Smooth muscle cell of the brain vasculature (primary cell): ENCODE measurements at regions not wholly inside any gene's neighbourhood (a gene's known extent, or its start where the extent isn't known, plus 50 kb on each side); places are given as distances from the start of the nearest gene placed in this dataset.

Experiments
- DNase-seq: peaks from one replicate; pipeline ENCODE4 v3.0.0-alpha.2; 2012; ENCODE audit warnings: low read depth, low spot score

DNA sequence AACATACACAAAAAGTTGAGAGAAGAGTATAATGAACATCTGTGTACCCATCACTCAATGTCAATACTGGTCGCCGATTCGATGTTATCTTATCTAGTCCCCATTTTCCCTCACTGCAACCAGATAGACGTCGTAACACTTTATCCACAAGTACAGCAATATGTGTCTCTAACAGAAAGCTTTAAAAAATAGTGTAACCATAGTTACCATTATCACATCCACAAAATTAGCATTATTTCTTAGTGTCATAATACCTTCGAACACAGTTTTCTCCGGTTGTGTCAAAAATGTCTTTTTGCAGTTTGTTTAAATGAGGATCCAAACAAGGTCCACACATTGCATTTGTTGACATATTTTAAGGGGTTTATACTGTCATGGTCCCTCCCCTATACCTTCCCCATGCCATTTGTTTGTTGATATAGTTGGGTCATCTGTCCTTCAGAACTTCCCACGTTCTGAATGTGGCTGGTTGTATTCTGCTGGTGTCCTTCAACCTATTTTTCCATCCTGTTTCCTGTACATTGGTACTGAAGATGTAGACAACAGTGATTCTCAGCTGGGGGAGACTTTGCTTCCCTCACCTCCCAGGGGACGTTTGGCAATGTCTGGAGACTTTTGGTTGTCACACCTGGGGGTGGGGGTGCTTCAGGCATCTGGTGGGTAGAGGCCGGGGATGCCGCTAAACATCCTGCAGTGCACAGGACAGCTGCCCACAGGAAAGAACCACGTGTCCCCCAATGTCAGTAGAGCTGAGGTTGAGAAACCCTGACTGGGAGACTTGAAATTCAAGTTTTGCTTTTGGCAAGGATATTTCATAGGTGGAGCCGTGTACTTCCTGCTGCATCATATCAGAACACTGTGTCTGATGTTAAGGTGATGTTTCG, 72.7 kb upstream of the SPRED2 start:
- no peak for DNase-seq

DNA sequence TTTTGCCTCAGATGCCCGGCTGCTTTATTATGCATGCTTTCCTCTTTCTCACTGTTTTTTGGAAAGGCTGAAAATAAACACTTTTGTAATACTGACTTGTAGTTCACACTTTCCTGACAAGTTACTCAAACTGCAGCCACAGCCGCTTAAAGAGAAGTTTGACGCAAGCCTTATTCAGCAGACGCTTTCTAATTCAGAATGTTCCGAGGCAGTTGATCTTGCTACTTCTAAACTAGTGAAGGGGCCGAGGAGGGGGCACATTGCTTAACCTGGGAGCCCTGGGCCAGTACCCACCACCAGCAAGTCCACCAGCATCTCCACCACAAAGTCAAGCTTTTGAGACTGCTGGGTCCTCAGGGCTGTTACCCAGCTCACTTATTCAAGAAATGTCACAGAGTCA, 71.8 kb upstream of the SPRED2 start:
- DNase-seq, result no peak

DNA sequence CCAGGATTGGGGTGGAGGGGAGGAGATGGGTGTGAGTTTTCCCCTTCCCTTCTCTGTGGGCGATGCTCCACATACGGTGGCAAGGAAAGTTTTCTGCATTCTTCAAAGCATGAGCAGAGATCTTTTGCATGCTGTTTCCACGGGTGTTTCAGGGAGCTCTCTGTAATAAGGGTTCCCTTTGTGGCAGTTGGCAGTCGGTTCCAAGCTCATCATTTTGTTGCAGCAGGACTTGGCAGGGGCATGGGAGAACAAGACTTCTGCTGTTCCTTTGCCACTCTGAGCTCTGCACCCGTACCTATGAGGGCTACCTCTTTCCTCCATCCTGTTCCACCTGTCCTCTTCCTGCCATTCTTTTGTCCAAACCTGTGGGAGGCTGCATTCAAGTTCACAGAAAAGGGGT, 71.3 kb upstream of the SPRED2 start:
- DNase-seq, result no peak

DNA sequence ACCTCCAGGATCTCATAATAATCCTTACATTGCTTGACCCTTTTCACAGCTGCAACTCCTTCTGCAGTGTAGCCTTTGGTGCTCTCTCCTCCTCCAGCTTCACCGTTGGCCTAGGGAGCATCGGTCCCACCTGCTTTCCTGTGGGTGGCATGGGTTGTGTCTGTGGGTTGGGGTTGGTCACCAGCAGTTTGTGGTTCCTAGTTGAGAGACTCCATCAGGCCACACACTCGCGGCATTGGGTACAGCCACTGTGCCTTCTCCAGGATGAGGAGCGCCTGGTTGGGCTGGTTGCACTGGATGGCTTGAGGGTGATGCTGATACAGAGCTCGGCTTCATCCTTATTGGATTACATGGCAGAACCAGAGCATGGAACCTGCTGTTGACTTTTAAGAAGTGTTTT, 69.4 kb upstream of the SPRED2 start:
- no peak for DNase-seq

DNA sequence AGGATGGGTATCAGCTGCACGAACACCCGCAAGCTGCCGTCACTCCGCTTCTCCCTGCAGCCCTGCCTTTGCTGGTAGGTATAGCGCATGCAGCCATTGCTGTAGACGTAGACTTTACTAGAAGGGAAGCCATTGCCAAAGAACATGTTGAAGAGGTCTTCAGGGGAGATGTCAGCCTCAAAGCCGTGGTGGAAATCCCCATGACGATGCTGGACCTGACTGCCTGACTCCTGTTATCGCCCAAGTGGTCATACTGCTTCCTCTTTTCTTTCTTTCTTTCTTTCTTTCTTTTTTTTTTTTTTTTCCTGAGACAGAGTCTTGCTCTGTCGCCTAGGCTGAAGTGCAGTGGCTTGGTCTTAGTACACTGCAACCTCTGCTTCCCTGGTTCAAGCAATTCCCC, 68.7 kb upstream of the SPRED2 start:
- DNase-seq, result no peak

DNA sequence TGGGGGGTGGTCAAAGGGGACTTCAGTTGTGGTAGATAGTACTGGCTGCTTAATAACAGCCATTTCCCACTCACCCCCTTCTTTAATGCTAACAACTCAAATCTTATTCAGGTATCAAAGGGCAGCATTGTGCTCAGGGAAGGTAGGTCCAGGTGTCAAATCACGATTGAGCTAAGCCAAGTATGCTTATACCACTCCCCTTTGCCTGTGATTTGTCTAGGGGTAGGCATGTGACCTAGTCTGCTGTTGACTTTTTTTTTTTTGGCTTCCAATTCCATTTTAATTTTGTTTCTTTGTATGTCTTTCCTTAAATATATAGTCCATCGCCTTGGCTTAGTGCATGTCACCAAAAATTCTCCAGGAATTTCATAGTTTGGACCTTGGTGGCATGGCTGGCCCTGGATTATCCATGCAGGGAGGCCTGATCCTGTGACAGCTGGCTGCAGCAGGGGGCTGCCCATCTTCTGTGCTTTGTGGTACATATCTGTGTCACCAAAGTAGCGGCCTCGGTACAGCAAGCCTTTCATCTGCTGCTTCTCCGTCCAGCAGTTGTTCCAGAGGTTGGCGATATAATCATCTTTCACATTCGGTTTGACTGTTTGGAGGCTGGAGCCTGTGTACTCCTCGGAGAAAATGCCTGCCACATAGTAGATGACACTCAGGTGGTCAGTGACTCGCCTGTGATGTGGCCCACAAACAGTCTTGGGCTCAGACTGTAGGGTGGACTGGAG, 68.1 kb upstream of the SPRED2 start:
- no peak for DNase-seq

DNA sequence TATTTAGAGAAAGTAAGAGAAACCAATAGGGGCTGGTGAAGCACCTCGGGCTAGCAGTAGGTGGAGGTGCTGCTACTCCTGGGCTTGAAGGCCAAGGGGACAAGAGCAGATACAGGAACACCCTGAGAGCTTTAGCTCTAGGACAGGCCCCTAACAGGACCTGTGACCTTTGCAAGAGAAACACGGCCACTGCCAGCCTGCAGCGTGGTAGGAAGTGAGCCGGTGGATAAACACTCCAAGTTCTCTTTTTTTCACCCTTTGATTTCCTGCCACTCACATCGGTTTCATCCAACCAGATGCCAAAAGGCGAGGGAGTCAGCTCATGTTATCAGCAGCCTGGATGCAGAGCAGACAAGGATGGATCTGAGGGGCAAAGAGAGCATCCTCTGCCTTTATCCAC, 66.8 kb upstream of the SPRED2 start:
- DNase-seq, result no peak

DNA sequence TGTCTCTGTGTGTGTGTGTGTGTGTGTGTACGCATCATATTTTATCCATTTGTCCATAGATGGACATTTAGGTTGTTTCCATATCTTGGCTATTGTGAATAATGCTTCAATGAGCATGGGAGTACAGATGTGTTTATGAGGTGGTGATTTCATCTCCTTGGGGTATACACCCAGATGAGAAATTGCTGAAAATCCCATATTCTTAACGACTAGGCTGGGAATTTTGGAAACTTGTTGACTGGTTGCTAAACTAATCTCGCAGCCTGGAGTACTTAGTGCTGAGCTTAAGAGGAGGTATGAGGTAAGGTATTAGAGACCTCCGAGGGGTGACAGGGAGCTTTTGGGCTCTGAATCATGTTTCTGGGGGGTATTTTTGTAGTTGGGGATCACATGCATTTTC, 66.0 kb upstream of the SPRED2 start:
- no peak for DNase-seq

DNA sequence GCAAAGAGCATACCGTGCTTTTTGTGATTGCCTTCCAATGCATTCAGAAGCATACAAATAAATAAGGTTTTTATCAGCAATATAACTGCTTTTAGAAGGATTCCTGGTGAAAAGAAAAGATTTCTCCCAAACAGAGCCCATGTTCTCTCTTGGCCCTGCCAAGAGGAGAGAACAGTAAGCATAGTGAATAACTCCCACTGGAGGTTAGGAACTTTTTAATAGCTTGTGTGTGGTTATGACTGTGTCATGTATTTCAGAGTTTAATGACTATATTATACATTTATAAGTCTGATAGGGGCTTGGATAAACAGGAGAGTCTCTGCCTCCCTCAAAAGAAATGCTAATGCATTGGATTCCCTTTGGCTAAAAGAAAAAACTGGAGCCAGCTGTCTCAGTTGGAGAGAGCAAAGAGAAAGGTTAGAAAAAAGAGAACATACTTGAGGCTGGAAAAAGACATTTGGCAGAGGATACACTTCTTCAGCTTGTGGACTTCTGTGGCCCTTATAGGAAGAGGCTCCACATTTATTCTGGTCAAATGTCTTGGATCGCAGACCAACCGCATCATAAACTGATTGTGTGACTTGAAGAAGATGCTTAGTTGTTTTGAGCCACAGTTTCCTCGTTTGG, 63.0 kb upstream of the SPRED2 start:
- no peak for DNase-seq

DNA sequence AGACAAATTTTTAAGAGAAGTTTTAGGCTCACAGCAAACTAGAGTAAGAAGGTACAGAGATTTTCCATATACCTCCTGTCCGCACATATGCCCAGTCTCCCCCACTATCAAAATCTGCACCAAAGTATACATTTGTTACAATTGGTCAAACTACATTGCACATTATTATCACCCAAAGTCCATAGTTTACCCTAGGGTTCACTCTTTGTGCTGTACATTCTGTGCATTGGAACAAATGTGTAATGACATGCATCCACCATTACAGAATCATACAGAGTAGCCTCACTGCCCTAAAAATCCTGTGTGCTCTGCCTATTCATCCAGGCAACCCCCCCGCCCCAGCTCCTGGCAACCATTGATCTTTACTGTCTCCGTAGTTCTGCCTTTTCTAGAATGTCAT, 61.7 kb upstream of the SPRED2 start:
- no peak for DNase-seq

DNA sequence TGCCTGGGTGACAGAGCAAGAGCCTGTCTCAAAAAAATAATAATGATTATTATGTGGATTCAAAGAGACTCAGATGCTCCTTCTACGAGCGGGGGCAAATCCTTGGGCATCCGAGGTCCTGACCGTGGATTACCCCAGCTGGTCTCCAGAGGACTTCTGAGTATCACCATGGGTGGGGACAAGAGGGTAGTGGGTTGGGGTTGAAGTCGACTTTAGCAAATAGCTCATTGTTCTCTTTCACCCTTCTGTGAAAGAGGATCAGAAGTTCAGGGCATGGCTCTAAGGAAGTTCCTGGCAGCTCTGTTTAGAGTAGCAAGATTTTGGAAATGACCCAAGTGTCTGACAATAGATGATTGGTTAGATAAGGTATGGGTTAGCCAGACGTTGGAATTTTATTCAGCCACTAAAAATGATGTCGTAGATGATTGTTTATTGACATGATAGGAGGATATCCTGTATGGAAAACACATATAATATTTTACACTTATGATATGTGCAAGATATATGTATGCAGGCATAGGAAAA, 59.0 kb upstream of the SPRED2 start:
- no peak for DNase-seq

DNA sequence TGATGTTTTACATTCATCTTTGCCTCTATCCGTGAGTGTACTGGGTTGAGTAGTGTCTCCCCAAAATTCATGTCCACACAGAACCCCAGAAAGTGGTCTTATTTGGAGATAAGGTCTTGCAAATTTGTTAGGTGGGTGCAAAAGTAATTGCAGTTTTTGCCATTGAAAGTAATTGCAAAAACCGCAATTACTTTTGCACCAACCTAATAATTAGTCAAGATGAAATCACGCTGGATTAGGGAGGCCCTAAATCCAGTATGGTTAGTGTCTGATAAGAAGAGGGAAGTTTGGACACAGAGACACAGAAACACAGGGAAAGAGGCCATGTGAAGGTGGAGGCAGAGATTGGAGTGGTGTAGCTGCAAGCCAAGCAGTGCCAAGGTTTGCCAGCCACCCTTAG, 57.8 kb upstream of the SPRED2 start:
- DNase-seq, result no peak

DNA sequence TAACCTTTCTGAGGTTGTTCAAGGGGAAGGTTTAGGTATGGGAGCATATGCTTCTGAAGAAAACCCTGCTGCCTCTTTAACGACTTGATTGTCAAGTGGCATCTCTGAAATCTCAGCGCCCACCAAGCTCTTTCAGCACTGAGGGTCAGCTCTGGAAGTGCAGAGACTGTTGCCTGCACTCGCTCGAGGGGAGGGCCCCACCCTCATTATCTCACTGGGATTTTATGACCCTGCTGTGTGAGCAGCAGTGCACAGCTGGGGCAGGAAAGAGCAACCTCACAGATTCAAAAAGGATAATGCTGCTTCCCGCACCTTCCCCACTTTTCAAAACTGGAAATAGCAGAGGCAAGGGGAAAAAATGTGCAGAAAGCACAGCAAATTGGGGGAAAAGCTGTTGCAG, 56.9 kb upstream of the SPRED2 start:
- no peak for DNase-seq

DNA sequence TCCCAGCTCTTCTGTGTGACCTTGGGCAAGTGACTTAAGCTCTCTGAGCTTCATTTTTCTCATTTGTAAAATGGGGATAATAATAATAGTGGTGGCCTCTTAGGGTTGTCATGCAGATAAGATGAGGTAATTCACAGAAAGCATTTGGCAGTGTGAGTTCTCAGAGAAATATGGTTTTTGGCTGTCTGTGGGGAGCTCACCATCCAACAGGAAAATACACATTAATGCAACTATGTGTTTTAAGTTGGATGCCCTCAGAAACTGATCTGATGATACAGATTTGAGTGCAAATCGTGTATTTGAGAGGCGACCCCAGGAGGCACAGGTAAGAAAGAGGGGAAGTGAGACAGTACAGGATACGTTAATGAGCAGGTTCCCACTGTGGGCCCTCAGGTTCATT, 56.1 kb upstream of the SPRED2 start:
- DNase-seq, result no peak

DNA sequence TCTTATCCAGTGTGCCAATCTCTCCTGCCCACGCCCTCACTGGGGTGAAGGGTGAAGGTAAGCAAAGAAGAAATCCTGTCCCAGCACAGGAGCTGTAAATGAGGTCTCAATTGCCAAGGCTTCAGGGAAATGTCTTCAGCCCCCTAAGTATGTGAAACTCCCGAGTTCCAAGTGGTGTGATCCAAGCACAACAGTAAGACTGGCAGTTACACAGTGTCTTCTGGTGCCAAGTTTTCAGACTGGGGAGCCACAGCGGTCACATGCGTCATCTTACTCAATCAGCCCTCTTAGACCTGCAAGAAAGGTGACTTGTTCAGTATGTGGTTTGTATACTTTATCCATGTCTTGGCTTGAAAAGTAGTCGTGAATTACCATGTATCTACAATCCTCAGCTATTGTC, 55.0 kb upstream of the SPRED2 start:
- DNase-seq, result no peak

DNA sequence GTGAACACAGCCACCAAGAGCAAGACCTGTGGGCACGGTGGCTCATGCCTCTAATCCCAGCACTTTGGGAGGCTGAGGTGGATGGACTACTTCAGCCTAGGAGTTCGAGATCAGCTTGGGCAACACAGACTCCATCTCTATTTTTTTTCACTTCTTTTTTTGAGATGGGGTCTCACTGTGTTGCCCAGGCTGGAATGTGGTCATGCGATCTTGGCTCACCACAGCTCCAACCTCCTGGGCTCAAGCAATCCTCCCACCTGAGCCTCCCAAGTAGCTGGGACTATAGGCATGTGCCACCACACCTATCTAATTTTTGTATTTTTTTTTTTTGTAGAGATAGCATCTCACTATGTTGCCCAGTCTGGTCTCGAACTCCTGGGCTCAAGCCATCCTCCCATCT, 54.4 kb upstream of the SPRED2 start:
- DNase-seq, result no peak

DNA sequence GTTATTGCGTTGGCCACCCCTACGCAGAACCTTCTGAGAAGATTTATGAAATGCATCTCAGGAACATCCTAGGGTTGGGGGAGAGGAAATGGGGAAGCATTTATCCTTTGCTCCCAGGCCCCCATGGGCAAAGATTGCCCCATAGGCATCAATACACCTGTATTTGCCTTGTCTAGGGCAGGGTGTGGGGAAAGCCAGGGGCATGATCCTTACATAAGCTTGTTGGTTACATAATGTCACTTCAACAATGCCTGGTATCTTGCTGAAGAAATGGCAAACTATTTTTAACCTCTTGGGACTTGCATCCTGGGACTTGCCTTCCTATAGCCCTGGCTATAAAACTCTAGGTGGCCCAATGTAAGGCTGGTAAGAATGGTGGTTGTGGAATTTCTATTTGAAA, 53.9 kb upstream of the SPRED2 start:
- DNase-seq, result no peak

DNA sequence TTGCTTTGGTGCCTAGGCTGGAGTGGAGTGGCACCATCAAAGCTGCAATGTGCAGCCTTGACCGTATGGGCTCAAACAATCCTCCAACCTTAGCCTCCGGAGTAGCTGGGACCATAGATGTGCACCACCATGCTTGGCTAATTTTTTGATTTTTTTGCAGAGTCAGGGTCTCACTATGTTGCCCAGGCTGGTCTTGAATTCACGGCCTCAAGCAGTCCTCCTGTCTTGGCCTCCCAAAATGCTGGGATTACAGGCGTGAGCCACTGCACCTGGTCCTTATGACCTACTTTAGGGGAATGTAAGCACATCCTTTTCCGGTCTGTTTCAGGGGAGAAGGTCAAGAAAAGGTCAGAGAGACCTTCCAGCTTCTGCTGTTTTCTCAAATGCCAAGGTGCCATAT, 53.4 kb upstream of the SPRED2 start:
- DNase-seq, result no peak

DNA sequence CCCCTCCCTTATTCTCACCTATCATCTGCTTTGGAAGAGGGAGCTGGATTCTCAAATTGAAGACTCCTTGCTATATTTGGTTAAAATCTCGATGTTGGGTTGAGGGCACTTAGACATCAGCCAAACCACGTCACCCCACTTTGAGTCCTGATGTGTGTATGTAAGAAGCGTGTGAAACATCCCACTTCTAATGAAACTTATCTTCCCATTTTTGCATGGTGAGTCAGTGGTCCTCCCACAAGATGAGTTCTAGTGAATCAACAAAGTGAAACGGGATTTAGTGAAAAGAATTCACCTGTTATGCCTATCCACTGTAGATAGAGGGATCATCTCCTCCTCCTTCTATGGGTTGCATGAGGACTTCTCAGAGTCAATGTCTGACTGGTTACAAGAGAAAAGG, 51.4 kb upstream of the SPRED2 start:
- DNase-seq, result no peak

DNA sequence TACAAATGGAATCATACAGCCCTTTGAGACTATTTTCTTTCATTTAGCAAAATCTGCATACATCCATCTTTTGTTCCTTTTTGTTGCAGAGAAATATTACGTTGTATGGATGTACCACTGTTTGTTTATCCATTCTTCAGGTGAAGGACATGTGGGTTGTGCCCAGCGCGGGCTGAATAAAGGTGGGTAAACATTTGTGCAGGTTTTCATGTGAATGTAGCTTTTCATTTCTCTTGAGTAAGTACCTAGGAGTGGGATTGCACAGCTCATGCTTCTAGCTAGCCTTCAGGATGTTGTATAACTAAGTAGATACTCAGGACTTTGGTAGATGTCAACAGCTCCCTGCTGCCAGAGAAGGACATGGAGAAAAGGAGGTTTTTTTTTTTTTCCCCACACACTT, 50.6 kb upstream of the SPRED2 start:
- DNase-seq, result no peak
